ENCODE measurements at regions not wholly inside any gene's neighbourhood (a gene's known extent, or its start where the extent isn't known, plus 50 kb on each side); places are given as distances from the start of the nearest gene placed in this dataset.

GRCh38 chr17:74098136-74099024 is 105.1 kb upstream of the RPL38 start:
- DNase-seq: no peak

- DNase-seq: no peak
Measured at GRCh38 chr17:74099442-74100340, 103.8 kb upstream of the RPL38 start.

DNA sequence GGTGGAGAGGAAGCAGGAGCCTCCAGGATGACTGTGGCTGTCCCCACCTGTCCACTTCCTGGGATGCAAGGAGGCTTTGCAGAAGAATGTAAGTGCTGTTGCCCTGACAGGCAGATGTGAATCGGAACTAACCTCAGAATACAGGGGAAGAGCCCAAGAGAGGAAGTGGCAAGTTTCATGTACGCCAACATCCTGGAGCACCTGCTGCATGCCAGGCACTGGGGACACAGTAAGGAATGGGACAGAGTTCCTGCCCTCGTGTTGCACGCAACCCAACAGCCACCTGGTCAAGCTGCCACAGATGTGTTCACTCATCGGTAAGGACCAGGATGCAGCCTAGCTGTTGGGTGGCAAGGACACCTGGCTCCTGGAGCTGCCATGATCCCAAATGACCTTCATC is 98.6 kb upstream of the RPL38 start:
- DNase-seq: no peak

DNA sequence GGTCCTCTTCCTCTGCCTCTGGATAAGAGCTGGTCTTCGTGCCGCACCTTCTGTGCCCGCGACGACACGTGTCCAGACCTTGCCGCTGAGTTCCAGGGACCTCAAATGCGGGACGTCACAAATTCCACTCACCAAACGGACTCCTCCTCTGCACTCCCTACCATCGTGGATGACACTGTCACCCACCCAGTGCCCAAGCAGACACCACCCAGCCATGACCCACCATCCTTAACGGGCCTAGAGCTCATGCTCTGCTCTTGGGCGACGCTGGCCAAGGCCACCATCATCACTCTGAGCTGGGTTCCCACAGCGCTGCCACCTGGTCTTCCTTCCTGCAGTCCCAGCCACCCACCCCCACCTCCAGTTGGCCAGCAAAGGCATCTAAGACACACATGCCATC is 96.4 kb upstream of the RPL38 start:
- no peak for DNase-seq

DNA sequence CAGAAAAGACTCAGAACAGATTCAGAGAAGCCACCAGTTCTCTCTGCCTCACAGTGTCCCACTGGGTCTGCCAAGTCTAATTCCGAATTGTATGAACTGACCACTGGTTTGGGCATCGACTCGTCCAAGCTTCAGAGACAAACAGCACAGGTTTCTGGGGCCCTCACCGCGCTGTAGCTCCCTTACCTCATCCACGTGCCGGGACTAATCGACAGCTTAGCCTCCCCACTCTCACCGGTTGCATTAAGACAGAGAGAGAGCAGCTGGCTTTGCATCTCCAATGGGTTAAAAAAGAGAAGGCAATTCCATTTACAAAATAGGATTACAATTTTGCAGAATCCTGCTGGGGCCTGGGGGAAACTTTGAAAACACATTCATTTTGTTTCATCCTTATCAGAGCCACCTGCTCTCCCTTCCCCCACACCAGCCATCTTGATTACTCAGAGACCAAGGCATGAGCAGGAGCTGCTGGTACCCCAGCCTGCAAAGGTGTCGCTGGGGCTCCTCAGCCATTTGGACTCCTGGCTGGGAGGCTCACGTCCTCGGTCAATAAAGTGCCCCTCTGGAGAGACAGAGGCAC is 95.3 kb upstream of the RPL38 start:
- no peak for DNase-seq

DNA sequence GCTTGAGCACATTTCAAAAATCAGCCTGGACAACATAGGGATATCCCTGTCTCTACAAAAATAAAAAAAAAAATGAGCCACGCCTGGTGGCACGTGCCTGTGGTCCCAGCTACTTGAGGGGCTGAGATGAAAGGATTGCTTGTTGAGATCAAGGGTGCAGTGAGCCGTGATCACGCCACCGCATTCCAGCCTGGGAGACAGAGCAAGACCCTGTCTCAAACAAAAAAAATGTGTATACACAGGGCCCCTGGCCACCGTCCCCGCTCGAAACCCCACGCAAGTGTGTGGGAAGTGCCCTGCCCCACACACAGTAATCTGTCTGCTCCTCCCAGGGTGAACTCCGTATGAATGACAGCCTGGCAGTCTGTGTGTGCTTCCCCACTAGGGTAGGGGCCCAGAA is 93.0 kb upstream of the RPL38 start:
- no peak for DNase-seq

- no peak for DNase-seq
Measured at GRCh38 chr17:74113326-74113725, 90.2 kb upstream of the RPL38 start.

DNA sequence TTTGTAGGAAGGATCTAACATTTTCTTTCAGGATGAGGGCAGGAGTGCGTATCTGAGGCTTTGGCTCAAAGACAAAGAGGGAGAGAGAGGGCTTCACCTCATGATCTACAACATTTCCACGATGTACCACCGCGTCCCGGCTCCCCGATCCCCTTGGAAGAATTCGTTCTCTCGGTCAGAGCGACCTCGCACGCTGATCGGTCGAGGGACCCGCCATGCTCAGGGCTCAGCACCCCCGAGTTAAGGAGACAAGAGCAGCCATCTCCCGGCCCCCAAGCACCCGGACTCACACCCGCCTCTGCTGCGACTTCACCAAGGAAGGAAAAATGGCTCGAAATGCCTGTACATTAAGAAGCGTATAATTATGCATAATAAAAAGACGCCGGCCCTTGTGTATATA is 89.5 kb upstream of the RPL38 start:
- DNase-seq: no peak

- DNase-seq: no peak
Measured at GRCh38 chr17:74114881-74115470, 88.5 kb upstream of the RPL38 start.

DNA sequence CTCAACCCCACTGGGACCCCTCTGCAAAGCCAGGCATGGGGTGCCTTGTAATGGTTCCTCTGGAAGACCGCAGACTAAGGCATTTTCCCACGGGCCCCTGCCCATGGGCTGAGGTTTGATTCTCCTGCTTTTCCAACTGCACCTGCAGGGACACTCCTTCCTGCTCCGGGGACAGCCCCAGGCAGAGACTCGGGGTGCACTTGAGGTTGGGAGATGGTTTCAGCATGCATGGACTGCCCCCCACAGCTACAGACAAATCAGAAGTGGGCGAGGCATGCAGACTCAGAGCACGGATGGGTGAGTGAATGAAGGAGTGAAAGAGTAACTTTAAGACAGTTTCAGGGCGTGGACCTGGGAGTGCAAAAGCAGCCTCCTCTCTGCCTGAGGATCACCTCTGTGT is 87.9 kb upstream of the RPL38 start:
- no peak for DNase-seq

DNA sequence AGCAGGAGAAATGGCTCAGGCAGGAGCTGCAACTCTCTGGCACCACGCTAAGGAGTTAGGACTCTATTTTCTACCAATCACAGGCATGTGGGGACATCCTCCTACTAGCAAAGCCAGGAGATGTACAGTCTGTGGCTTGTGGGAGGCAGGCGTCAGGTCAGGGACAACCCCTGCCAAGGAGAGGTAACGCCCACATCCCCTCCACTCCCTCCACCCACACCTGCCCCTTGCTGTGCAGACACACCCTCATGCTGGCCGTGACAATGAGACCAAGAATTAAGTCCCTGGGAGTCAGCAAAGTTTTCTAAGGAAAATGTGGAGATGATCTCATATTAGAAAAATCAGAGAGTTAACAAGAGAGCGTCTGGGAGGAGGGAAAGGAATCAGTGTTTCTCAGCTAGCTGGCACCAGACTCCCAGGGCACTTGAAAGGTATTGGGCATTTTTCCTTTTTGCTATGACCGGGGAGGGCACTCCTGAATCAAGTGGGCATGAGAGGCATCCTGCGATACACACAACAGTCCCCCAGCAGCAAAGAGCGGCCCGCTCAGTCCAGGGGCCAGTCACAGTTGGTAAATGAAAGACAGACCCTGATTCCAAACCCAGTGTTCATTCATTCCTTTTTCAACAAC is 87.3 kb upstream of the RPL38 start:
- DNase-seq: no peak

GRCh38 chr17:74117087-74117698 is 86.3 kb upstream of the RPL38 start:
- DNase-seq: no peak

GRCh38 chr17:74117999-74118421 is 85.5 kb upstream of the RPL38 start:
- no peak for DNase-seq

- no peak for DNase-seq
Measured at GRCh38 chr17:74118504-74118903, 85.0 kb upstream of the RPL38 start.

DNA sequence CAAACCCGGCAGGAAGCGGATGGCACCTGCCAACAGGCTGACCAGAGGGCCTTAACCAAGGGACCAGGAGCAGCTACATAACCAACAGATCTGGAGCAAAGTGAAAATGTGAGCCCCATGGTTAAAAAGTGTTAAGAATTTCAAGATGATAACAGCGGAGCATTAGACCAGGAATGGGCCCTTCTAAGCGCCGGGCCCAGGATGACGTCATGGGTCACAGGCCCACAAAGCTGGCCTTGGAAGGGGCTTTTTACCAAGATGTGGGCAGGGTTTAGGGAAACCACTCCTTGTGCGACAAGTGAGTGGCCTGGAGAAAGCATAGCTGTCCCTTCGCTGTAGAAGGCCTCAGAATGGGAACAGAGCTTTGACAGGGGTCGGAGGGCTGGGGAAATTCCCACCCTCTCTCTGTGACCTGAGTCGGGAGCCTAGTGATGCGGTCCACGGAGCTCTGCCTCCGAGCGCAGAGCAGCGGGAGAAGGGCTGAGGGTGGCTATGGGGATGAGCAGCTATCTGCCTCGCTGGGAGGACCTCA is 84.4 kb upstream of the RPL38 start:
- no peak for DNase-seq

DNA sequence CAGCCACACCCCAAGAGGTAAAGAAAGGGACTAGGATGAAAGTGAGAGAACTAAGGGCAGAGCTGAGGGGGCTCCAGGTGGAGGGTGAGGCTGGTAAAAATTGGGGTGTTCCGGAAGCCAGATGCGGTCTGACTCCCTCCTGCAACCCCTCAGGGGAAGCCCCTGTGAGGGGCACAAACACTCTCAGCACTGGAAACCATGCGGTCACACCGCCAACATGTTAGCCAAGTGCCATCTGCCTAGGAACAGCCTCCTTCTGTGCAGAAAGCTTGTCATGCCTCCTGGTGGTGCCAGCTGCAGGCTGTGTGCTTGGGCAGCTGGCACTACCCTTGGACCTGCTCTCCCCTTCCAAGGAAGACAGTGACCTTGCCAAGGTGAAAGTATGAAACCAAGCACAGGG is 83.5 kb upstream of the RPL38 start:
- DNase-seq: no peak

DNA sequence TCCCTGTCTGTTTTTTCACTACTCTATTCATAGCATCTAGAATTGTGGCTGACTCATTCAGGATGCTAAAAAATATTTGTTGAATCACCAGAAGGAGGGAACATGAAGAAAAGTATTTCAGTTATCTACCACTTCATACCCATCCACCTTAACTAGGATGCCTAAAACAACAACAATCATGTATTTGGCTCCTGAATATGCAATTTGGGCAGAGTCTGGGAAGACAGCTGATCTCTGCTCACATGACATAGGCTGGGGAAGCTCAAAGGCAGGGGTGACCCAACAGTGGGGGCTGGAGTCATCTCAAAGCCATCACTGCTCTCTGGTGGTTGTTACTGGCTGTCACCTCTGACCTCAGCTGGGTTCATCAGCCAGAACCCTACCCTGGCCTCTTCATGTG is 80.1 kb upstream of the RPL38 start:
- DNase-seq: no peak

GRCh38 chr17:74123866-74124444 is 79.5 kb upstream of the RPL38 start:
- no peak for DNase-seq

DNA sequence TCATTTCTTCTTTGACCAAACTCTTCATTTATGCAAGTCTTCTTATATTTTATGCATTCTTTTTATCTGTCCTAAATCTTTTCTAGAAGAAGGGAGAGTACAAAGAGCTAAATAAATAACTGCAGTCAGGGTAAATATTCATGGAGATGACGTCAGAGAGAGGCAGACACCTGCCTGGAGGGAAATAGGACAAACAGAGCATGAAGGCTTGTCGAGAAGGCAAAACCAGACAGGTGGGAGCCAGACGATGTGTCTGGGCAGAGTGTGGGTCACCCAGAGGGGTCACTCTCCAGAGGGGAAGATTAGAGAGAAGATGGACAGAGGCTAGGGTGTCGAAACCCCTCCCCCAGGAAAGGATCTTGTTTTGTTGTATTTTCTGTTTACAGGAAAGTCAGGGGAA is 78.3 kb upstream of the RPL38 start:
- DNase-seq: no peak

- no peak for DNase-seq
Measured at GRCh38 chr17:74126179-74126900, 77.1 kb upstream of the RPL38 start.

DNA sequence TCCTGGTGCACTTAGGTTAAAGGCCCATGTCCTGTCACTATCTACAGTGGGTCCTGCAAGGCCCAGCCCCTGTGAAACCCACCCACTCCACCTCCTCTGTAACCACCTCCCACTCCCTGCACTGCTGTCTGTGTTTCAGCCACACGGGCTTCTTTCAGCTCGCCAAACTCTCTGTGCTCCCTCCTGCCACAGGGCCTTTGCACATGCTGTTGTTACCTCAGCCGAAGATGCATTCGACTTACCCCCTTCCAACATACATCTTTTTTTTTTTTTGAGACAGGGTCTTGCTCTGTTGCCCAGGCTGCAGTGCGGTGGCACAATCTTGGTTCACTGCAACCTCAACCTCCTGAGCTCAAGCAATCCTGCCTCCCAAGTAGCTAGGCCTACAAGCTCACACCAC is 76.5 kb upstream of the RPL38 start:
- no peak for DNase-seq
